ENCODE measurements at regions not wholly inside any gene's neighbourhood (a gene's known extent, or its start where the extent isn't known, plus 50 kb on each side); places are given as distances from the start of the nearest gene placed in this dataset.

DNA sequence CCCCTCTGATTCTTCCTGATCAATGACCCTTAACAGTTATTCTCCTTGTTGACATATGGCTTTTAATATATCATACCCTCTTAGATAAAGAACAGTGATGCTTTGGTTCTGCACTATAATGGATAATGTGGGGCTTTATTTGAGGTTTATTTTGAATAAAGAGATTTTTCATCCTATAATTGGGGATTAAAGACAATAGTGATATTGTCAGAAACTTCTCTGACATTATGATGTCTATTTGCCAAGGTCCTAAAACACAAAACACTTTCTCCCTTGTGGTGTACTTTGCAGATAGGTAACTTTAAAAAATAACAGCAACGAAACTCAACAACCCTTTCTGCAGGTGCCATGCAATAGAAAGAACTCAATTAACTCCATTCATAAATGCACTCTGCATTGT, 243.6 kb upstream of the RHOBTB1 start:
- TF ChIP-seq, protein P1, sequence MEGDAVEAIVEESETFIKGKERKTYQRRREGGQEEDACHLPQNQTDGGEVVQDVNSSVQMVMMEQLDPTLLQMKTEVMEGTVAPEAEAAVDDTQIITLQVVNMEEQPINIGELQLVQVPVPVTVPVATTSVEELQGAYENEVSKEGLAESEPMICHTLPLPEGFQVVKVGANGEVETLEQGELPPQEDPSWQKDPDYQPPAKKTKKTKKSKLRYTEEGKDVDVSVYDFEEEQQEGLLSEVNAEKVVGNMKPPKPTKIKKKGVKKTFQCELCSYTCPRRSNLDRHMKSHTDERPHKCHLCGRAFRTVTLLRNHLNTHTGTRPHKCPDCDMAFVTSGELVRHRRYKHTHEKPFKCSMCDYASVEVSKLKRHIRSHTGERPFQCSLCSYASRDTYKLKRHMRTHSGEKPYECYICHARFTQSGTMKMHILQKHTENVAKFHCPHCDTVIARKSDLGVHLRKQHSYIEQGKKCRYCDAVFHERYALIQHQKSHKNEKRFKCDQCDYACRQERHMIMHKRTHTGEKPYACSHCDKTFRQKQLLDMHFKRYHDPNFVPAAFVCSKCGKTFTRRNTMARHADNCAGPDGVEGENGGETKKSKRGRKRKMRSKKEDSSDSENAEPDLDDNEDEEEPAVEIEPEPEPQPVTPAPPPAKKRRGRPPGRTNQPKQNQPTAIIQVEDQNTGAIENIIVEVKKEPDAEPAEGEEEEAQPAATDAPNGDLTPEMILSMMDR (conservative IDR thresholded peaks at IDR 0.05; ENCODE audit: low read depth, low read length), result no peak
- no peak overlapping the region for H3K4me3 ChIP-seq (ENCODE audit: low read depth, low read length)
- DNase-seq (ENCODE audit: low read depth), result no peak

DNA sequence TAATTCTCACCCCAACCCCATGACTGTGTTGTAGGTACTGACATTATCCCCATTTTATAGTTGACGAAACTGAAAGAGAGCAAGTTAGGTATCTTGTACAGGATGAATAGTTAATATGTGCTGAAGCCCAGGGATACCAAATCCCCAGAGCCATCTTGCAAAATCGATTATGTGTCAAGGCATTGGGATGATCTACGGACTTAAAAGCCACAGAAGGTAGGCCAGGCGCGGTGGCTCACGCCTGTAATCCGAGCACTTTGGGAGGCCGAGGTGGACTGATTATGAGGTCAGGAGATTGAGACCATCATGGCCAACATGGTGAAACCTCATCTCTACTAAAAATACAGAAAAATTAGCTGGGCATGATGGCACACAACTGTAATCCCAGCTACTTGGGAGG, 242.4 kb upstream of the RHOBTB1 start:
- no peak for DNase-seq (ENCODE audit: low read depth)
- H3K4me3 ChIP-seq (ENCODE audit: low read depth, low read length), result no peak overlapping the region
- TF ChIP-seq, protein P1 (conservative IDR thresholded peaks at IDR 0.05; ENCODE audit: low read depth, low read length), result no peak

DNA sequence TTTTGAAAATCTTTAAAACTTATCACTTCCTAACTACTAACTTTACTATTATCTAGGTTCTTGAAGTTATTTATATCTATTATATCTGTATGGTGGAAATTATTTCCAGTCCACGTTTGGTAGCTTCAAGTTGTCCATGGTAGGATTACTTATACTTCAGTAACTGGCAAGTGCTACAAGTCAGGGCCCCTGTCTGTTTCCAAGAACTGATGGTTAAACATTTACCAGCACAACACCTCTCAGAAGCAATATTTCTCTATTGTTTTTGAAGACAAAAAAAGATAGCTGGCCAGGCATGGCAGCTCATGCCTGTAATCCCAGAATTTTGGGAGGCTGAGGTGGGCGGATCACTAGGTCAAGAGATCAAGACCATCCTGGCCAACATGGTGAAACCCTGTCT, 240.4 kb upstream of the RHOBTB1 start:
- H3K4me3 ChIP-seq (ENCODE audit: low read depth, low read length), result no peak overlapping the region
- no peak for DNase-seq (ENCODE audit: low read depth)
- TF ChIP-seq, protein P1 (conservative IDR thresholded peaks at IDR 0.05; ENCODE audit: low read depth, low read length), result no peak

DNA sequence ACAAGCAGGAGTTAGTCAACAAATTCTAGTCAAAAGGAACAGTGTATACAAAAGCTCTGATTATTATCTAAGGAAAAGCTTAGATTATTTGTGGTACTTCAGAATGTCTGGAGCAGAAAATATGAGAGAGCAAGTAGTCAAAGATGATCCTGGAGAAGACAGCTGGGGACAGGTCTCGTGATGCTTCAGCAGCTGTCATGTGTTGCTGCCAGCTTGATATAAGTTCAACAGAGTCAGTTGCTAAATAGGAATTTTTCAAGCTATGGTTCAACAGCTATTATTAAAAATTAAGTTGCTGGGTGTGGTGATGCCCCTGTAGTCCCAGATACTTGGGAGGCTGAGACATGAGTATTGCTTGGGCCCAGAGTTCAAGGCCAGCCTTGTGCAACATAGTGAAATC, 240.0 kb upstream of the RHOBTB1 start:
- no peak overlapping the region for H3K4me3 ChIP-seq (ENCODE audit: low read depth, low read length)
- TF ChIP-seq, protein P1 (conservative IDR thresholded peaks at IDR 0.05; ENCODE audit: low read depth, low read length), result no peak
- DNase-seq (ENCODE audit: low read depth), result no peak

DNA sequence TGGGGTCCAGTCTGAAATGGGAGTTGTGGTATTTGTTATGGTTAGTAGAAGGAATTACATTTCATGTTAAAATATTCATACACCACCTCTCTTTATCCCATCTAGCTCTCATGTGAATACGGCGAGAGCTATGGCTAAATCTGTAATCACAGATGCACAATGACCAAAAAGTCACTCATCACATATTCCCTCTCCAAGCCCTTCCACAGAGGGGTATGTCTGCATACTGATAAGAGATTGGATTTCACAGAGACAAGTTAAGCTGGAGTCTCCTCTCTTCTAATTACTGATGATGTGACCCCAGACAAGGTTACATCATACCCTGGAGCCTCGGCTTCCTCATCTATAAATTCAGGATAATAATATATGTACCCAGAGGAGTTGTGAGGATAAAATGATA, 237.8 kb upstream of the RHOBTB1 start:
- no peak for DNase-seq (ENCODE audit: low read depth)
- TF ChIP-seq, protein P1 (conservative IDR thresholded peaks at IDR 0.05; ENCODE audit: low read depth, low read length), result no peak

DNA sequence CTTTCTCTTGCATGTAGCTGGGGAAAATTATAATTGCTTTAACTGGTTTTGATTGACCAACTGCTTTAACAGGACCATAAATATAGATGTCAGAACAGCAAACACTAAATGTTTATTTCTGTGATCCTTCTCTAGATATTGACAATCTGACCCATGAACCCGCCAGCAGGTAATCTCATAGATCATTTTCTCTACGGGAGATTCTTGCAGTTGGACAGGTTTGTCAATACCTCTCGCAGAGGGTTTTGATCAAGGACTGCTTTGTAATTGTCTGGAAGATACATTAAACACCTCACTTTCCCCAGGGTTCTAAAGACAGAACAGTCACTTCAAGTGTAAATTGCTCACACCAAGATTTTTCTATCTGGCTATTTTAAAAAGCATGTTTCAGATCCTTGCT, 235.8 kb upstream of the RHOBTB1 start:
- no peak overlapping the region for H3K4me3 ChIP-seq (ENCODE audit: low read depth, low read length)
- TF ChIP-seq, protein P1 (conservative IDR thresholded peaks at IDR 0.05; ENCODE audit: low read depth, low read length), result no peak
- DNase-seq (ENCODE audit: low read depth), result no peak

More for the DNA sequence above, 237.8 kb upstream of the RHOBTB1 start:
- H3K4me3 ChIP-seq (ENCODE audit: low read depth, low read length), result no peak overlapping the region

DNA sequence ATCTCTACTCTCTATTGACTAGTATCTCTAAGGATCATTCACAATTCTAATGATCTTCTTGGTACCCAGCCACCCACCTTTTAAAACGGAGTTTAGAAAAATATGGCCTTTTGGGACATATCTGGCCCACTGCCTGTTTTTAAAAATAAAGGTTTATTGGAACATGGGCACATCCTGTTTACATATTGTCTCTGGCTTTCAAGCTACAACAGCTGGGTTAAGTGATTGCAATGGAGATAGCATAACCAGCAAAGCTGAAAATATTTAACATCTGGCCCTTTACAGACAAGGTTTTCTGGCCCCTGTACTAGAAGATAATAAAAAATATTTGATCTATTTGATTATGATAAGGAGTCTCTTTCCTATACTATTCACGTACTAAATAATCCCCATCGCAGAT, 232.4 kb upstream of the RHOBTB1 start:
- TF ChIP-seq, protein P1 (conservative IDR thresholded peaks at IDR 0.05; ENCODE audit: low read depth, low read length), result no peak
- no peak for DNase-seq (ENCODE audit: low read depth)
- H3K4me3 ChIP-seq (ENCODE audit: low read depth, low read length), result no peak overlapping the region
